M059J (cell line): ENCODE measurements at regions not wholly inside any gene's neighbourhood (a gene's known extent, or its start where the extent isn't known, plus 50 kb on each side); places are given as distances from the start of the nearest gene placed in this dataset.
"Not testable (repeated sequence)": the region's sequence is repeated elsewhere in the genome, so short reads cannot be mapped to it uniquely, and the experiment has no call there.

Source experiments
- DNase-seq: peaks from one replicate; pipeline ENCODE4 v3.0.0-alpha.2; 2012; ENCODE audit warnings: low read depth

GRCh38 chr4:79611026-79611425 is 203.0 kb upstream of the GK2 start:
- DNase-seq: no peak

- DNase-seq: no peak
Observed at GRCh38 chr4:79609817-79610216, 201.8 kb upstream of the GK2 start.

- no peak for DNase-seq
Observed at GRCh38 chr4:79607979-79608378, 200.0 kb upstream of the GK2 start.

- no peak for DNase-seq
Observed at GRCh38 chr4:79604152-79604551, 196.1 kb upstream of the GK2 start.

- DNase-seq: no peak
Observed at GRCh38 chr4:79603681-79604080, 195.7 kb upstream of the GK2 start.

GRCh38 chr4:79599691-79600090 is 191.7 kb upstream of the GK2 start:
- no peak for DNase-seq

GRCh38 chr4:79598801-79599200 is 190.8 kb upstream of the GK2 start:
- no peak for DNase-seq

- no peak for DNase-seq
Observed at GRCh38 chr4:79598214-79598613, 190.2 kb upstream of the GK2 start.

GRCh38 chr4:79597266-79597665 is 189.2 kb upstream of the GK2 start:
- peak; percentile 6 for DNase-seq

- not testable (repeated sequence) for DNase-seq
Observed at GRCh38 chr4:79592218-79592617, 184.2 kb upstream of the GK2 start.

- no peak for DNase-seq
Observed at GRCh38 chr4:79588679-79589078, 180.7 kb upstream of the GK2 start.

GRCh38 chr4:79587207-79587606 is 179.2 kb upstream of the GK2 start:
- DNase-seq: not testable (repeated sequence)

- DNase-seq: no peak
Observed at GRCh38 chr4:79585834-79586233, 177.8 kb upstream of the GK2 start.

- DNase-seq: no peak
Observed at GRCh38 chr4:79585330-79585729, 177.3 kb upstream of the GK2 start.

GRCh38 chr4:79584902-79585301 is 176.9 kb upstream of the GK2 start:
- no peak for DNase-seq

- DNase-seq: no peak
Observed at GRCh38 chr4:79584352-79584751, 176.3 kb upstream of the GK2 start.

- DNase-seq: no peak
Observed at GRCh38 chr4:79578606-79579005, 170.6 kb upstream of the GK2 start.

- no peak for DNase-seq
Observed at GRCh38 chr4:79576429-79576753, 168.4 kb upstream of the GK2 start.

GRCh38 chr4:79575709-79576428 is 167.8 kb upstream of the GK2 start:
- no peak for DNase-seq

GRCh38 chr4:79574741-79575451 is 166.9 kb upstream of the GK2 start:
- DNase-seq: no peak

- no peak for DNase-seq
Observed at GRCh38 chr4:79563219-79563618, 155.2 kb upstream of the GK2 start.

GRCh38 chr4:79561751-79562150 is 153.7 kb upstream of the GK2 start:
- DNase-seq: no peak

GRCh38 chr4:79559398-79559797 is 151.4 kb upstream of the GK2 start:
- DNase-seq: not testable (repeated sequence)

- DNase-seq: no peak
Observed at GRCh38 chr4:79552311-79552710, 144.3 kb upstream of the GK2 start.
